PC-3 (cell line): ENCODE measurements at regions not wholly inside any gene's neighbourhood (a gene's known extent, or its start where the extent isn't known, plus 50 kb on each side); places are given as distances from the start of the nearest gene placed in this dataset.

Source experiments
- ATAC-seq: fragments of 200-7000 bp; cut with Tn5 transposase; 2 replicates; pipeline ENCODE4 v1.9.1; 2020; ENCODE audit warnings: mild to moderate bottlenecking, moderate library complexity
- BruUV-seq: library from RNA; stranded (reverse); fragments of 400-500 nt; replicated peaks from 2 replicates; lab custom pipeline; 2021; lab: Mats Ljungman, UMichigan
- CTCF ChIA-PET: fragments of 300-600 bp; sonication (Branson Sonifier 250); formaldehyde crosslinking; loops from one replicate; lab custom pipeline; 2022; ENCODE audit warnings: antibody characterized with exemption; lab: Charles Lee
- POLR2A ChIA-PET: fragments of 300-600 bp; sonication (Branson Sonifier 250); formaldehyde crosslinking; loops from one replicate; lab custom pipeline; 2022; ENCODE audit warnings: antibody characterized with exemption; ENCODE audit not compliant: unreplicated experiment; lab: Charles Lee
- DNase-seq: peaks from one replicate; pipeline ENCODE4 v3.0.0-alpha.2; 2015
- H2AFZ ChIP-seq: fragments of 300-600 bp; sonication (generic); 2 replicates; pipeline ENCODE4 v1.6.0; 2016; ENCODE audit warnings: antibody characterized with exemption, low read length
- H3F3A ChIP-seq: fragments of 300-600 bp; sonication (generic); one replicate; pipeline ENCODE4 v1.6.0; 2017; ENCODE audit warnings: antibody characterized with exemption, low read length, control low read depth, mild to moderate bottlenecking; ENCODE audit not compliant: unreplicated experiment
- H3K27ac ChIP-seq: fragments of 300-600 bp; sonication (generic); 2 replicates; pipeline ENCODE4 v1.5.1; 2016; ENCODE audit warnings: mild to moderate bottlenecking, low read length
- H3K27me3 ChIP-seq: fragments of 300-600 bp; sonication (generic); 2 replicates; pipeline ENCODE4 v1.6.1; 2016; ENCODE audit warnings: low read length, mixed read lengths
- H3K36me3 ChIP-seq: fragments of 300-600 bp; sonication (generic); 2 replicates; pipeline ENCODE4 v1.6.1; 2016; ENCODE audit warnings: low read depth, mixed run types, low read length, mixed read lengths
- H3K4me1 ChIP-seq: fragments of 300-600 bp; sonication (generic); 2 replicates; pipeline ENCODE4 v1.5.1; 2016; ENCODE audit warnings: low read length; ENCODE audit not compliant: insufficient read depth
- H3K4me2 ChIP-seq: fragments of 300-600 bp; sonication (generic); 2 replicates; pipeline ENCODE4 v1.6.0; 2016; ENCODE audit warnings: low read length
- H3K4me3 ChIP-seq: fragments of 300-600 bp; sonication (generic); 2 replicates; pipeline ENCODE4 v1.5.1; 2016; ENCODE audit warnings: mild to moderate bottlenecking, low read length, mixed read lengths
- H3K79me2 ChIP-seq: fragments of 300-600 bp; sonication (generic); 2 replicates; pipeline ENCODE4 v1.6.1; 2017; ENCODE audit warnings: low read length, mixed read lengths
- H3K9ac ChIP-seq: fragments of 300-600 bp; sonication (generic); 2 replicates; pipeline ENCODE4 v1.6.0; 2016; ENCODE audit warnings: mild to moderate bottlenecking, low read length
- H3K9me2 ChIP-seq: fragments of 300-600 bp; sonication (generic); replicated peaks from 2 replicates; pipeline ENCODE4 v1.6.1; 2016; ENCODE audit warnings: mixed run types, low read length, mixed read lengths
- H3K9me3 ChIP-seq: fragments of 300-600 bp; sonication (generic); 2 replicates; pipeline ENCODE4 v1.6.1; 2016; ENCODE audit warnings: low read length, mixed read lengths
- H4K20me1 ChIP-seq: fragments of 300-600 bp; sonication (generic); 2 replicates; pipeline ENCODE4 v1.6.1; 2016; ENCODE audit warnings: low read length, mixed read lengths
- EZH2 ChIP-seq: fragments of 300-600 bp; sonication (generic); IDR thresholded peaks from one replicate; pipeline ENCODE4 v1.6.1; 2017; ENCODE audit warnings: antibody characterized with exemption, mild to moderate bottlenecking, low read length; ENCODE audit not compliant: unreplicated experiment
- EZH2phosphoT487 ChIP-seq: fragments of 300-600 bp; sonication (generic); IDR thresholded peaks from 2 replicates; pipeline ENCODE4 v1.6.1; 2018; ENCODE audit warnings: mild to moderate bottlenecking, antibody characterized with exemption, low read length, borderline replicate concordance
- intact Hi-C: fragments of 100-400 bp; cut with micrococcal nuclease; formaldehyde crosslinking; loops from 2 replicates; pipeline ENCODE4 v1.9.0; 2023
- TF ChIP-seq, protein P1 (sequence below): fragments of 300-600 bp; sonication (generic); conservative IDR thresholded peaks from 2 replicates; pipeline ENCODE4 v1.5.1; 2017; ENCODE audit warnings: antibody characterized with exemption, low read depth, mild to moderate bottlenecking, low read length

GRCh38 chr1:79981481-79981880, 975.0 kb upstream of the ADGRL4 start:
- ATAC-seq (no peak), DNase-seq (no peak)
- Histone ChIP-seq H3K36me3 (no peaks in the 10 kb centered on the region), H3K9ac (no peak overlapping the region), H3K27me3 (no peaks in the 10 kb centered on the region), H4K20me1 (no peaks in the 10 kb centered on the region), H3F3A (no peaks in the 10 kb centered on the region), H3K9me3 (no peaks in the 10 kb centered on the region), H3K9me2 (no peaks in the 10 kb centered on the region), H3K4me1 (no peaks in the 10 kb centered on the region), H2AFZ (no peak overlapping the region), H3K4me3 (no peak overlapping the region), H3K79me2 (no peaks in the 10 kb centered on the region), H3K27ac (no peak overlapping the region), H3K4me2 (no peak overlapping the region)
- no peak for TF ChIP-seq EZH2
- TF ChIP-seq EZH2phosphoT487, result no peak
- TF ChIP-seq, protein P1, sequence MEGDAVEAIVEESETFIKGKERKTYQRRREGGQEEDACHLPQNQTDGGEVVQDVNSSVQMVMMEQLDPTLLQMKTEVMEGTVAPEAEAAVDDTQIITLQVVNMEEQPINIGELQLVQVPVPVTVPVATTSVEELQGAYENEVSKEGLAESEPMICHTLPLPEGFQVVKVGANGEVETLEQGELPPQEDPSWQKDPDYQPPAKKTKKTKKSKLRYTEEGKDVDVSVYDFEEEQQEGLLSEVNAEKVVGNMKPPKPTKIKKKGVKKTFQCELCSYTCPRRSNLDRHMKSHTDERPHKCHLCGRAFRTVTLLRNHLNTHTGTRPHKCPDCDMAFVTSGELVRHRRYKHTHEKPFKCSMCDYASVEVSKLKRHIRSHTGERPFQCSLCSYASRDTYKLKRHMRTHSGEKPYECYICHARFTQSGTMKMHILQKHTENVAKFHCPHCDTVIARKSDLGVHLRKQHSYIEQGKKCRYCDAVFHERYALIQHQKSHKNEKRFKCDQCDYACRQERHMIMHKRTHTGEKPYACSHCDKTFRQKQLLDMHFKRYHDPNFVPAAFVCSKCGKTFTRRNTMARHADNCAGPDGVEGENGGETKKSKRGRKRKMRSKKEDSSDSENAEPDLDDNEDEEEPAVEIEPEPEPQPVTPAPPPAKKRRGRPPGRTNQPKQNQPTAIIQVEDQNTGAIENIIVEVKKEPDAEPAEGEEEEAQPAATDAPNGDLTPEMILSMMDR, result no peak
- ChIA-PET CTCF (no interaction called here), POLR2A (no interaction called here)
- intact Hi-C loops, result no loop called here
- no TSS peak for BruUV-seq

- Histone ChIP-seq H3K9me2 (no peaks in the 10 kb centered on the region), H3F3A (no peaks in the 10 kb centered on the region), H4K20me1 (no peaks in the 10 kb centered on the region), H3K4me2 (no peak overlapping the region), H3K4me3 (no peak overlapping the region), H3K9me3 (no peaks in the 10 kb centered on the region), H3K27me3 (no peaks in the 10 kb centered on the region), H2AFZ (no peak overlapping the region), H3K4me1 (no peaks in the 10 kb centered on the region), H3K36me3 (no peaks in the 10 kb centered on the region), H3K9ac (no peak overlapping the region), H3K79me2 (no peaks in the 10 kb centered on the region), H3K27ac (no peak overlapping the region)
- ATAC-seq, result no peak
- CTCF ChIA-PET, result no interaction called here
- BruUV-seq, result no TSS peak
- intact Hi-C loops, result no loop called here
- TF ChIP-seq, protein P1, result no peak
- TF ChIP-seq EZH2 (no peak), EZH2phosphoT487 (no peak)
- POLR2A ChIA-PET, result no interaction called here
- DNase-seq, result no peak
Observed at GRCh38 chr1:79979346-79979745, 972.8 kb upstream of the ADGRL4 start.

GRCh38 chr1:79976287-79976686, 969.8 kb upstream of the ADGRL4 start:
- no peak overlapping the region for H2AFZ ChIP-seq
- no peaks in the 10 kb centered on the region for H3K27me3 ChIP-seq
- ChIA-PET POLR2A (no interaction called here), CTCF (no interaction called here)
- intact Hi-C loops, result no loop called here
- H3K27ac ChIP-seq, result no peak overlapping the region
- no peaks in the 10 kb centered on the region for H3K79me2 ChIP-seq
- H3K9me3 ChIP-seq, result no peaks in the 10 kb centered on the region
- BruUV-seq, result no TSS peak
- H3F3A ChIP-seq, result no peaks in the 10 kb centered on the region
- ATAC-seq (0 out of 2 replicates have a peak, but pooled peaks have one; percentile 18), DNase-seq (peak; percentile 18)
- H3K36me3 ChIP-seq, result no peaks in the 10 kb centered on the region
- no peak overlapping the region for H3K4me3 ChIP-seq
- no peaks in the 10 kb centered on the region for H3K9me2 ChIP-seq
- H3K4me2 ChIP-seq, result no peak overlapping the region
- H3K4me1 ChIP-seq, result no peaks in the 10 kb centered on the region
- no peaks in the 10 kb centered on the region for H4K20me1 ChIP-seq
- H3K9ac ChIP-seq, result no peak overlapping the region
- TF ChIP-seq, protein P1, result no peak
- TF ChIP-seq EZH2 (no peak), EZH2phosphoT487 (no peak)
